OCI-LY7 (cell line): ENCODE measurements at regions not wholly inside any gene's neighbourhood (a gene's known extent, or its start where the extent isn't known, plus 50 kb on each side); places are given as distances from the start of the nearest gene placed in this dataset.

Experiments
- BruUV-seq: library from RNA; stranded (reverse); fragments of 400-500 nt; replicated peaks from 2 replicates; lab custom pipeline; 2021; lab: Mats Ljungman, UMichigan
- CTCF ChIA-PET: fragments of 300-600 bp; sonication (Branson Sonifier 250); formaldehyde crosslinking; loops from one replicate; lab custom pipeline; 2022; ENCODE audit warnings: antibody characterized with exemption; ENCODE audit not compliant: unreplicated experiment; lab: Charles Lee
- POLR2A ChIA-PET: fragments of 300-600 bp; sonication (Branson Sonifier 250); formaldehyde crosslinking; loops from one replicate; lab custom pipeline; 2022; ENCODE audit warnings: antibody characterized with exemption; lab: Charles Lee
- DNase-seq: peaks from one replicate; pipeline ENCODE4 v3.0.0-alpha.2; 2015; ENCODE audit warnings: low spot score
- H2AFZ ChIP-seq: fragments of 200-600 bp; sonication (generic), shearing (Covaris generic); 2 replicates; pipeline ENCODE4 v1.6.1; 2014; ENCODE audit warnings: mild to moderate bottlenecking, antibody characterized with exemption, low read length, moderate library complexity
- H3K27ac ChIP-seq: fragments of 200-600 bp; sonication (generic); 2 replicates; pipeline ENCODE4 v1.5.1; 2014; ENCODE audit warnings: mixed run types, low read depth, mild to moderate bottlenecking, moderate library complexity, low read length, inconsistent platforms; ENCODE audit not compliant: poor library complexity, severe bottlenecking
- H3K36me3 ChIP-seq: fragments of 200-600 bp; sonication (generic); 2 replicates; pipeline ENCODE4 v1.6.1; 2014; ENCODE audit warnings: mild to moderate bottlenecking, antibody characterized with exemption, low read length, moderate library complexity, mixed read lengths; ENCODE audit not compliant: insufficient read depth
- H3K4me1 ChIP-seq: fragments of 200-600 bp; sonication (generic); 2 replicates; pipeline ENCODE4 v1.5.1; 2014; ENCODE audit warnings: mild to moderate bottlenecking, low read length; ENCODE audit not compliant: insufficient read depth, poor library complexity, severe bottlenecking
- H3K4me2 ChIP-seq: fragments of 200-600 bp; sonication (generic); 2 replicates; pipeline ENCODE4 v1.6.1; 2014; ENCODE audit warnings: mild to moderate bottlenecking, low read length
- H3K4me3 ChIP-seq: fragments of 200-600 bp; sonication (generic); 2 replicates; pipeline ENCODE4 v1.5.1; 2014; ENCODE audit warnings: mild to moderate bottlenecking, low read depth, low read length; ENCODE audit not compliant: poor library complexity, severe bottlenecking
- H3K79me2 ChIP-seq: fragments of 200-600 bp; sonication (generic); 2 replicates; pipeline ENCODE4 v1.6.1; 2016; ENCODE audit warnings: low read depth, mild to moderate bottlenecking, low read length, moderate library complexity, mixed read lengths; ENCODE audit not compliant: insufficient read depth
- H3K9me2 ChIP-seq: fragments of 200-600 bp; sonication (generic); 2 replicates; pipeline ENCODE4 v1.6.1; 2016; ENCODE audit warnings: mild to moderate bottlenecking, low read length, mixed read lengths; ENCODE audit not compliant: insufficient read depth
- H3K9me3 ChIP-seq: fragments of 200-600 bp; sonication (generic); 2 replicates; pipeline ENCODE4 v1.6.1; 2014; ENCODE audit warnings: mild to moderate bottlenecking, mixed run types, low read length, mixed read lengths
- H4K20me1 ChIP-seq: fragments of 200-600 bp; sonication (generic); 2 replicates; pipeline ENCODE4 v1.6.1; 2014; ENCODE audit warnings: mild to moderate bottlenecking, antibody characterized with exemption, low read length, moderate library complexity, mixed read lengths; ENCODE audit not compliant: insufficient read depth
- EZH2phosphoT487 ChIP-seq: fragments of 200-600 bp; sonication (generic); IDR thresholded peaks from 2 replicates; pipeline ENCODE4 v1.6.1; 2018; ENCODE audit warnings: low read depth, borderline replicate concordance, mild to moderate bottlenecking, mixed run types, antibody characterized with exemption, low read length, moderate library complexity, mixed read lengths
- intact Hi-C: fragments of 100-400 bp; cut with micrococcal nuclease; formaldehyde crosslinking; loops from one replicate; pipeline ENCODE4 v1.10.0; 2022; ENCODE audit not compliant: unreplicated experiment
- TF ChIP-seq, protein P1 (sequence below): fragments of 200-600 bp; sonication (generic); conservative IDR thresholded peaks from 2 replicates; pipeline ENCODE4 v1.5.1; 2014; ENCODE audit warnings: mild to moderate bottlenecking, antibody characterized with exemption, low read length, moderate library complexity, mixed read lengths

DNA sequence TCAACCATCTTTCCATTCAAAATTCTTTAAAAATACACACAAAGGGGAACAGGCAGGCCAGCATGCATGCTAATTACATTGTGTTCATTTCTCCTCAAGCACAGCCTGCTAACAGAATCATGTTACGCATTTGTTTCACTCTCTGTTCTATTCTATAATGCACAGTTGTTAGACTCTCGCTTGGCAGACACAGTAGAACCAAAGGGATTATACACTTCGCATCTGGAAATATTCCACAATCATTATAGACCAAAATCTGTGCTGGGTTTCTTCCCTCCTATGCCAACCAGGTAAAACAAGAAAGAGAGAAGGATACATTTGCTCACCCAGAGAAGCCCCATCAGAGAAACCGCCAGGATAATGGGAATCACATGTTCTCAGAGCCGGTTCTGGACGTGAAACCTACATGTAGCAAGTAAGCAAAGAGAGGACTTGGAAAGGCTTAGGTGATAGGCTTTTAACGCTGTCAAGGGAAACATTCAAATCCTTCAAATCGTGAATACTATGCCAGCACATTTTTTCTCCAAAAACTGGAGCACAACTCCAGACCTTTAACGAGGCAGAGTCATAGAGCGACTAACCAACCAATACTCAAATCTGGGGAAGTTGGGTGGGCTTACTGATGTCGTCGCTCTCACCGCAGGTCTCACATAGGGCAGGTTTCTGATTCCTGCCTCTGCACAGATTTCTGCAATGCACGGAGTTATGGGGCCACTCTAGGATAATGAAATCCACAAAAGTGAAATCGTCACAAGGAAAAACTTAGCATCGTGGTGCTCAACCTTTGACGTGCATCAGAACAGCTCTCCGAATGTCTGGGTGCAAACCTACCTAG is 380.5 kb upstream of the AUTS2 start:
- no peak overlapping the region for H3K4me2 ChIP-seq
- BruUV-seq: no TSS peak
- H4K20me1 ChIP-seq: no peaks in the 10 kb centered on the region
- no peak overlapping the region for H3K27ac ChIP-seq
- TF ChIP-seq EZH2phosphoT487: no peak
- TF ChIP-seq, protein P1, sequence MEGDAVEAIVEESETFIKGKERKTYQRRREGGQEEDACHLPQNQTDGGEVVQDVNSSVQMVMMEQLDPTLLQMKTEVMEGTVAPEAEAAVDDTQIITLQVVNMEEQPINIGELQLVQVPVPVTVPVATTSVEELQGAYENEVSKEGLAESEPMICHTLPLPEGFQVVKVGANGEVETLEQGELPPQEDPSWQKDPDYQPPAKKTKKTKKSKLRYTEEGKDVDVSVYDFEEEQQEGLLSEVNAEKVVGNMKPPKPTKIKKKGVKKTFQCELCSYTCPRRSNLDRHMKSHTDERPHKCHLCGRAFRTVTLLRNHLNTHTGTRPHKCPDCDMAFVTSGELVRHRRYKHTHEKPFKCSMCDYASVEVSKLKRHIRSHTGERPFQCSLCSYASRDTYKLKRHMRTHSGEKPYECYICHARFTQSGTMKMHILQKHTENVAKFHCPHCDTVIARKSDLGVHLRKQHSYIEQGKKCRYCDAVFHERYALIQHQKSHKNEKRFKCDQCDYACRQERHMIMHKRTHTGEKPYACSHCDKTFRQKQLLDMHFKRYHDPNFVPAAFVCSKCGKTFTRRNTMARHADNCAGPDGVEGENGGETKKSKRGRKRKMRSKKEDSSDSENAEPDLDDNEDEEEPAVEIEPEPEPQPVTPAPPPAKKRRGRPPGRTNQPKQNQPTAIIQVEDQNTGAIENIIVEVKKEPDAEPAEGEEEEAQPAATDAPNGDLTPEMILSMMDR: no peak
- H3K4me1 ChIP-seq: peaks cover 8% of the 10 kb centered on the region
- no peak overlapping the region for H2AFZ ChIP-seq
- H3K9me3 ChIP-seq: no peaks in the 10 kb centered on the region
- ChIA-PET CTCF (no interaction called here), POLR2A (no interaction called here)
- DNase-seq: no peak
- H3K4me3 ChIP-seq: no peak overlapping the region
- intact Hi-C loops: no loop called here
- H3K79me2 ChIP-seq: no peaks in the 10 kb centered on the region
- no peaks in the 10 kb centered on the region for H3K9me2 ChIP-seq
- no peaks in the 10 kb centered on the region for H3K36me3 ChIP-seq

DNA sequence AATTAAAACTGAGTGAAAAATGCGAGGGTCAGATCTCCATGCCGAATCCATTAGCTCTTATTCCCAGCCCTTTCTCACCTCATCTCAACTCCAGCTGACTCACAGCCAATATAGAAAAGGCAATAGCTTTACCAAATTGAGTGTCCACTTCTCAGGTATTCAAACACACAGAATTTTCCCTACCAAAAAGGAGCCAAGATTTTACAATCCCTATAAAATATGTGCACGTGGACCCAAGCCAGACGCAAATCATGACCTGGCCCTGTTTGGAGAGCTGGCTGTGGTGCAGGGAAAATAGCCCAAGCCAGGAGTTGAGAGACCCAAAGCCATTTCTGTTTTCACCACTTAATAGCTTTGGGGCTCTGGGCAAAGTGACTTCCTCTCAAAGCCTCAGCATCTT is 379.7 kb upstream of the AUTS2 start:
- BruUV-seq: no TSS peak
- no peaks in the 10 kb centered on the region for H3K9me2 ChIP-seq
- H4K20me1 ChIP-seq: no peaks in the 10 kb centered on the region
- no peak overlapping the region for H3K4me2 ChIP-seq
- no peaks in the 10 kb centered on the region for H3K9me3 ChIP-seq
- no peaks in the 10 kb centered on the region for H3K36me3 ChIP-seq
- ChIA-PET POLR2A (interaction anchor here (0.6 kb wide), 1 partner anchor 590 kb away, joined by 3 read pairs; no protein-coding TSS in a partner anchor), CTCF (no interaction called here)
- DNase-seq: no peak
- intact Hi-C loops: no loop called here
- no peak overlapping the region for H2AFZ ChIP-seq
- no peaks in the 10 kb centered on the region for H3K79me2 ChIP-seq
- H3K4me1 ChIP-seq: peaks cover 5% of the 10 kb centered on the region
- no peak overlapping the region for H3K4me3 ChIP-seq
- no peak overlapping the region for H3K27ac ChIP-seq
- no peak for TF ChIP-seq EZH2phosphoT487
- TF ChIP-seq, protein P1: no peak

DNA sequence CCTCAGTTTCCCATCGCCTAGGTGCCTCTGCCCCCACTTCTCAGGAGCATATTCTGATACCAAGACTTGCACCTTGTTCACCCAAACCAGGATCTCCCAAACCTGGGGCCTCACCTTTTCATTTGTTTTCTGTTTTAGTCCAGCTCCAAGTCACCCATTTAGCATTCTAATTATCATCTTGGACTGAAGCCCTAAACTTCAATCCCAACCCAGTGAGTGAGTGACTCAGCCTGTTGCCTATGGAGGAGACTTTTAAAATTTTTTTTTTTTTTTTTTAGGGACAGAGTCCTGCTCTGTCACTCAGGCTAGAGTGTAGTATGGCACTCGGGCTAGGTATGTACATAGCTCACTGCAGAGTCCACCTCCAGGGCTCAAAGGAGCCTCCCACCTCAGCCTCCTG is 378.9 kb upstream of the AUTS2 start:
- H4K20me1 ChIP-seq: no peaks in the 10 kb centered on the region
- H3K36me3 ChIP-seq: no peaks in the 10 kb centered on the region
- H2AFZ ChIP-seq: no peak overlapping the region
- BruUV-seq: no TSS peak
- H3K27ac ChIP-seq: no peak overlapping the region
- H3K4me3 ChIP-seq: no peak overlapping the region
- no peak overlapping the region for H3K4me2 ChIP-seq
- no peaks in the 10 kb centered on the region for H3K9me2 ChIP-seq
- H3K9me3 ChIP-seq: no peaks in the 10 kb centered on the region
- no peak for TF ChIP-seq EZH2phosphoT487
- peaks cover 2% of the 10 kb centered on the region for H3K4me1 ChIP-seq
- ChIA-PET CTCF (no interaction called here), POLR2A (interaction anchor here (0.6 to 0.7 kb wide), 2 partner anchors 275 to 1874 kb away, joined by 3 read pairs; no protein-coding TSS in a partner anchor)
- DNase-seq: no peak
- intact Hi-C loops: no loop called here
- H3K79me2 ChIP-seq: no peaks in the 10 kb centered on the region
